WTC11 (cell line): ENCODE measurements at regions not wholly inside any gene's neighbourhood (a gene's known extent, or its start where the extent isn't known, plus 50 kb on each side); places are given as distances from the start of the nearest gene placed in this dataset.

Source experiments
- ATAC-seq: fragments of 200-7000 bp; cut with Tn5 transposase; 2 replicates; pipeline ENCODE4 v1.10.0; 2021; ENCODE audit warnings: mild to moderate bottlenecking, moderate library complexity
- CTCF ChIA-PET: fragments of 300-600 bp; sonication (Branson Sonifier 250); formaldehyde crosslinking; loops from one replicate; lab custom pipeline; 2021; ENCODE audit warnings: antibody characterized with exemption; lab: Charles Lee
- POLR2A ChIA-PET: fragments of 350-600 bp; sonication (Branson Sonifier 250); formaldehyde crosslinking; loops from one replicate; lab custom pipeline; 2021; ENCODE audit warnings: antibody characterized with exemption; lab: Charles Lee
- DNase-seq: peaks from one replicate; pipeline ENCODE4 v3.0.0; 2021; ENCODE audit warnings: low spot score
- H3K27ac Mint-ChIP-seq: 2 replicates; pipeline ENCODE4 v1.8.0; 2021; ENCODE audit warnings: mixed read lengths
- H3K27me3 Mint-ChIP-seq: 2 replicates; pipeline ENCODE4 v1.8.0; 2021; ENCODE audit warnings: low read depth, mild to moderate bottlenecking, moderate library complexity, mixed read lengths
- H3K36me3 Mint-ChIP-seq: 2 replicates; pipeline ENCODE4 v1.8.0; 2021; ENCODE audit warnings: mixed read lengths
- H3K4me1 Mint-ChIP-seq: 2 replicates; pipeline ENCODE4 v1.8.0; 2022; ENCODE audit warnings: mixed read lengths
- H3K4me3 Mint-ChIP-seq: 2 replicates; pipeline ENCODE4 v1.8.0; 2021; ENCODE audit warnings: mild to moderate bottlenecking, moderate library complexity, mixed read lengths
- H3K9me3 Mint-ChIP-seq: 2 replicates; pipeline ENCODE4 v1.8.0; 2021; ENCODE audit warnings: mixed read lengths
- ARID4B ChIP-seq: sonication (generic); formaldehyde crosslinking; IDR thresholded peaks from 2 replicates; pipeline ENCODE4 v1.8.0; 2023; ENCODE audit warnings: missing genetic modification reagents, mild to moderate bottlenecking, borderline replicate concordance
- E2F4 ChIP-seq: sonication (generic); formaldehyde crosslinking; IDR thresholded peaks from 2 replicates; pipeline ENCODE4 v1.8.1; 2022; ENCODE audit warnings: low read depth, mild to moderate bottlenecking, moderate library complexity, missing genetic modification reagents, borderline replicate concordance
- IRF1 ChIP-seq: sonication (generic); formaldehyde crosslinking; IDR thresholded peaks from 2 replicates; pipeline ENCODE4 v1.8.0; 2023; ENCODE audit warnings: missing genetic modification reagents
- MLX ChIP-seq: sonication (generic); formaldehyde crosslinking; IDR thresholded peaks from 2 replicates; pipeline ENCODE4 v1.8.1; 2023; ENCODE audit warnings: mild to moderate bottlenecking, missing genetic modification reagents, moderate library complexity
- NFE2L1 ChIP-seq: sonication (generic); formaldehyde crosslinking; IDR thresholded peaks from 2 replicates; pipeline ENCODE4 v1.8.1; 2023; ENCODE audit warnings: missing genetic modification reagents
- NR3C1 ChIP-seq: sonication (generic); formaldehyde crosslinking; conservative IDR thresholded peaks from 2 replicates; pipeline ENCODE4 v1.8.1; 2023; ENCODE audit warnings: low read depth, mild to moderate bottlenecking, missing genetic modification reagents
- PREB ChIP-seq: sonication (generic); formaldehyde crosslinking; IDR thresholded peaks from 2 replicates; pipeline ENCODE4 v1.8.1; 2022; ENCODE audit warnings: mild to moderate bottlenecking, missing genetic modification reagents, moderate library complexity, borderline replicate concordance
- SMAD3 ChIP-seq: sonication (generic); formaldehyde crosslinking; IDR thresholded peaks from 2 replicates; pipeline ENCODE4 v1.8.0; 2022; ENCODE audit warnings: missing genetic modification reagents, mild to moderate bottlenecking, borderline replicate concordance
- SMAD4 ChIP-seq: sonication (generic); formaldehyde crosslinking; IDR thresholded peaks from 2 replicates; pipeline ENCODE4 v1.8.0; 2022; ENCODE audit warnings: mild to moderate bottlenecking, missing genetic modification reagents
- TEAD1 ChIP-seq: sonication (generic); formaldehyde crosslinking; IDR thresholded peaks from 2 replicates; pipeline ENCODE4 v1.8.0; 2022; ENCODE audit warnings: mild to moderate bottlenecking, missing genetic modification reagents
- TEAD4 ChIP-seq: sonication (generic); formaldehyde crosslinking; IDR thresholded peaks from 2 replicates; pipeline ENCODE4 v1.8.0; 2022; ENCODE audit warnings: mild to moderate bottlenecking, missing genetic modification reagents
- ZNF232 ChIP-seq: sonication (generic); formaldehyde crosslinking; IDR thresholded peaks from 2 replicates; pipeline ENCODE4 v1.8.0; 2022; ENCODE audit warnings: mild to moderate bottlenecking, missing genetic modification reagents
- ZNF281 ChIP-seq: sonication (generic); formaldehyde crosslinking; IDR thresholded peaks from 2 replicates; pipeline ENCODE4 v1.8.0; 2023; ENCODE audit warnings: mild to moderate bottlenecking, missing genetic modification reagents
- ZNF532 ChIP-seq: fragments of 250-450 bp; sonication (Bioruptor Pico); IDR thresholded peaks from 2 replicates; pipeline ENCODE4 v1.9.0; 2021; ENCODE audit warnings: mild to moderate bottlenecking, borderline replicate concordance
- ZSCAN18 ChIP-seq: fragments of 250-450 bp; sonication (Bioruptor Pico); IDR thresholded peaks from 2 replicates; pipeline ENCODE4 v2.1.2; 2022; ENCODE audit warnings: mild to moderate bottlenecking, moderate library complexity

- TF ChIP-seq ZNF281 (CRISPR knock-in tag) (no peak), ZNF532 (CRISPR knock-in tag) (no peak), NR3C1 (CRISPR knock-in tag) (no peak), ZNF232 (no peak), PREB (CRISPR knock-in tag) (no peak)
Observed at GRCh38 chr3:117645561-117646242, 936.1 kb downstream of the TUSC7 start (continued).

GRCh38 chr3:117647435-117647834 lies 937.9 kb downstream of the TUSC7 start:
- peaks cover 7% of the 10 kb centered on the region; the same call in 1 of the 2 replicates for H3K9me3 Mint-ChIP-seq
- ChIA-PET POLR2A (no interaction called here), CTCF (no interaction called here)
- no peaks in the 10 kb centered on the region for H3K36me3 Mint-ChIP-seq
- H3K4me1 Mint-ChIP-seq, result no peaks in the 10 kb centered on the region
- H3K27me3 Mint-ChIP-seq, result no peaks in the 10 kb centered on the region
- ATAC-seq (no peak), DNase-seq (no peak)
- no peak overlapping the region for H3K27ac Mint-ChIP-seq
- H3K4me3 Mint-ChIP-seq, result no peak overlapping the region
- TF ChIP-seq ARID4B (CRISPR knock-in tag), result no peak
- no peak for TF ChIP-seq TEAD1 (CRISPR knock-in tag)
- no peak for TF ChIP-seq ZSCAN18 (CRISPR knock-in tag)
- TF ChIP-seq E2F4 (CRISPR knock-in tag), result no peak
- no peak for TF ChIP-seq IRF1 (CRISPR knock-in tag)
- TF ChIP-seq SMAD4 (CRISPR knock-in tag), result no peak
- TF ChIP-seq SMAD3, result no peak
- TF ChIP-seq TEAD4 (CRISPR knock-in tag), result no peak
- no peak for TF ChIP-seq MLX (CRISPR knock-in tag)
- TF ChIP-seq NFE2L1, result no peak
